ENCODE measurements at regions not wholly inside any gene's neighbourhood (a gene's known extent, or its start where the extent isn't known, plus 50 kb on each side); places are given as distances from the start of the nearest gene placed in this dataset.

DNA sequence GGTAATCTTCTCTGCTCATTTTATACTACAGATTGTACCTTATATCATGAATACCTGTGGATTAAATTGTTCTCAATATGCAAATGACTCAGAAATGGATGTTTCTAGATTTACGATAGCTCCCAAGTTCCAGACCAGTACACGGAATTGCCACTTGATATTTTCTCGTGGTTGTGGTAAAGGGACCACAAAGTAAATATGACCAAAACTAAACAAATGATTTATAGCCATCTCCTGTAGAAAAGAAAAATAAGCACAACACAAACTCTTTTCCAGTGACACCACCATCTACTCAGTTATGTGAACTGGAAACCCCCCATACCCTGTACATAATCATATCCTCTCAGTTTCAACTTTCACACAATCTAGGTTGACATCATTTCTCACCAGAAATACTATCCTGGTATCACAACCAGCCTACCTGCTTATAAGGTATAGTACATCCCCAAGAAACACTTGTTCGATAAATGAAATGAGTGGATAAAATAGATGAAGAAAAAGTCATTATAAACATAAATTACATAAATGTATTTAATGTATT lies 172.3 kb downstream of the ADGRL4 start:
- TF ChIP-seq, protein P1, sequence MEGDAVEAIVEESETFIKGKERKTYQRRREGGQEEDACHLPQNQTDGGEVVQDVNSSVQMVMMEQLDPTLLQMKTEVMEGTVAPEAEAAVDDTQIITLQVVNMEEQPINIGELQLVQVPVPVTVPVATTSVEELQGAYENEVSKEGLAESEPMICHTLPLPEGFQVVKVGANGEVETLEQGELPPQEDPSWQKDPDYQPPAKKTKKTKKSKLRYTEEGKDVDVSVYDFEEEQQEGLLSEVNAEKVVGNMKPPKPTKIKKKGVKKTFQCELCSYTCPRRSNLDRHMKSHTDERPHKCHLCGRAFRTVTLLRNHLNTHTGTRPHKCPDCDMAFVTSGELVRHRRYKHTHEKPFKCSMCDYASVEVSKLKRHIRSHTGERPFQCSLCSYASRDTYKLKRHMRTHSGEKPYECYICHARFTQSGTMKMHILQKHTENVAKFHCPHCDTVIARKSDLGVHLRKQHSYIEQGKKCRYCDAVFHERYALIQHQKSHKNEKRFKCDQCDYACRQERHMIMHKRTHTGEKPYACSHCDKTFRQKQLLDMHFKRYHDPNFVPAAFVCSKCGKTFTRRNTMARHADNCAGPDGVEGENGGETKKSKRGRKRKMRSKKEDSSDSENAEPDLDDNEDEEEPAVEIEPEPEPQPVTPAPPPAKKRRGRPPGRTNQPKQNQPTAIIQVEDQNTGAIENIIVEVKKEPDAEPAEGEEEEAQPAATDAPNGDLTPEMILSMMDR (IDR thresholded peaks at IDR 0.05; ENCODE audit: low read depth, low read length, poor library complexity, severe bottlenecking) = no peak
- TF ChIP-seq EZH2phosphoT487 (IDR thresholded peaks at IDR 0.05; ENCODE audit: borderline replicate concordance, low read length) = no peak
